H1 (cell line): ENCODE measurements at regions not wholly inside any gene's neighbourhood (a gene's known extent, or its start where the extent isn't known, plus 50 kb on each side); places are given as distances from the start of the nearest gene placed in this dataset.

Experiments used
- RBBP5 ChIP-seq: IDR thresholded peaks from 2 replicates; pipeline ENCODE4 v1.7.1; 2012; ENCODE audit warnings: low read depth, mild to moderate bottlenecking, inconsistent platforms, low read length, moderate library complexity, borderline replicate concordance
- RFX5 ChIP-seq: IDR thresholded peaks from 2 replicates; pipeline ENCODE4 v1.6.1; 2011; ENCODE audit warnings: low read depth, low read length, improper control_type of control experiment, borderline replicate concordance
- SP1 ChIP-seq: IDR thresholded peaks from 2 replicates; pipeline ENCODE4 v1.6.1; 2011; ENCODE audit warnings: low read depth, low read length
- TEAD4 ChIP-seq: IDR thresholded peaks from 2 replicates; pipeline ENCODE4 v1.6.1; 2012; ENCODE audit warnings: low read depth, low read length, inconsistent platforms, mixed read lengths
- YY1 ChIP-seq: IDR thresholded peaks from 2 replicates; pipeline ENCODE4 v1.6.1; 2011; ENCODE audit warnings: low read depth, mild to moderate bottlenecking, low read length
- TF ChIP-seq, protein P1 (sequence below): IDR thresholded peaks from 2 replicates; pipeline ENCODE4 v1.6.1; 2012; ENCODE audit warnings: inconsistent platforms

DNA sequence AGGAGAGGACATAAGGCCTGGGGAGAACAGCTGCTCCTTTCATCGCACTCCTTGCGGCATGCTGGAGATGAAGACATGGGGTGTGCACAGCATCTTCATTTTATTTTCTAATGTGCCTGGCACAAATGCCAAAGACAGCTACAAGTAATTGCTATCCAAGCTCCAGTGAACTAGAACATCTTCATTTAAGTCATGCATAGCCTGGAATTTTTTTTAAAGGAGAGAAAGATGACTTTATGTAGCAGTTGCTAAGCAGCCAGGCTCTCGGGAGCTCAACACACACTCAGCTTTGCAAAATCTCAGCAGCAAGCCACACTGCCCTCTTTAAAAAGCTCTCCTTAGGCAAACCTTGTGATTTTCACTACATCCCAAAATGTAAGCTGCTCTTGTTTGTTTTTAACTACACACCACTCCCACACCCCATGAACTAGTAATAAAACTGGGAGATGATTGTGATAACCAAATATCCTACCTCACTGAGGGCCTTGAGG is 164.5 kb upstream of the POU2AF2 start (continued):
- TF ChIP-seq RFX5 (no peak), SP1 (no peak), RBBP5 (no peak), YY1 (no peak), TEAD4 (no peak)
- TF ChIP-seq, protein P1, sequence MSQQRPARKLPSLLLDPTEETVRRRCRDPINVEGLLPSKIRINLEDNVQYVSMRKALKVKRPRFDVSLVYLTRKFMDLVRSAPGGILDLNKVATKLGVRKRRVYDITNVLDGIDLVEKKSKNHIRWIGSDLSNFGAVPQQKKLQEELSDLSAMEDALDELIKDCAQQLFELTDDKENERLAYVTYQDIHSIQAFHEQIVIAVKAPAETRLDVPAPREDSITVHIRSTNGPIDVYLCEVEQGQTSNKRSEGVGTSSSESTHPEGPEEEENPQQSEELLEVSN = no peak
- TF ChIP-seq, all 59 proteins: peak for 0
